Middle frontal gyrus (tissue), 1 donor: ENCODE measurements at regions not wholly inside any gene's neighbourhood (a gene's known extent, or its start where the extent isn't known, plus 50 kb on each side); places are given as distances from the start of the nearest gene placed in this dataset.
"Not testable (repeated sequence)": the region's sequence is repeated elsewhere in the genome, so short reads cannot be mapped to it uniquely, and the experiment has no call there.

ENCODE experiments used
- DNase-seq: peaks from one replicate; pipeline ENCODE4 v3.0.0-alpha.2; 2015; ENCODE audit warnings: low spot score; ENCODE audit errors: extremely low spot score

DNA sequence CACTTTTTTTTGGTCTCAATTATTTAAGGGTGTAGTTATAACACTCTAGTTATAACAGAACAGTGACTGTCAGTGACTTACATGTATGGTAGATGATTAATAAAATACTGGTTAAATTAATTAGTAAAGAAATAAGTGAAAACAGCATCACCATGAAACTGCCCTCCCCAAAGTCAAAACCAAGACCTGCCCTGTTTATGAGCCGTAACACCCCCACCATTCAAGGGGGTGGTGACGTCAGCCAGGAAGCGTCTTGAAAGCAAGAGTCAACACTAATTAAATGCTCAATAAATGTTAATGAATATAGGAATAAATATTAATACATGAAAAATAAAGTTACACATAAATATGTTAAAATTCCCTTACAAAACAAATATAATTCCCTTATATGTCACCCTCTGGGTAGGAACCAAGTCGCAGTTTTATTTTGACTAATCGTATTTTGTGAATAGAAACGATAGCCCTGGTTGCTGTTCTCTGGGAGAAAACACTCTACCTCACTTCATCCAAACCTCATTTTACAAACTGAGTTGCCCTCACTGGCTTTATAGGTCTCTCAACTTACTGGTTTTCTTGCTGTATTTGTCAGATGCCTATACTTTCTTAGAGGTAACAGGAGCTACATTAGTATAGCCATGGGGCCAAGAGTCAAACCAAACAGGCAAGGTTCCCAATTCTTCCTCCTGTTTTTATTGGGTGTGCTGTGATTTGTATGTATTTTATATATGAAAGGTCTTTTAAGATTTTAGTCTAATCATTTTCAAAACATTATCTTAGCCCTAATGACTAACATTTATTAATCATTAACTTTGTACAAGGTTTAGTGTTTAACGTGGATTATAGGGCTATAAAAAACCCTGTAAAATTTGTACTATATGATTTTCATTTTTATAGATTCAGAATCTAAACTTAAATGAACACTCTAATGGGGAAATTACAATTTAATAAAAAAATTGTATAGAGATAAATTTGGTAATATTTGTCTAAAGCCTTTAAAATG, 227.9 kb upstream of the IRAK1BP1 start:
- DNase-seq, result no peak

DNA sequence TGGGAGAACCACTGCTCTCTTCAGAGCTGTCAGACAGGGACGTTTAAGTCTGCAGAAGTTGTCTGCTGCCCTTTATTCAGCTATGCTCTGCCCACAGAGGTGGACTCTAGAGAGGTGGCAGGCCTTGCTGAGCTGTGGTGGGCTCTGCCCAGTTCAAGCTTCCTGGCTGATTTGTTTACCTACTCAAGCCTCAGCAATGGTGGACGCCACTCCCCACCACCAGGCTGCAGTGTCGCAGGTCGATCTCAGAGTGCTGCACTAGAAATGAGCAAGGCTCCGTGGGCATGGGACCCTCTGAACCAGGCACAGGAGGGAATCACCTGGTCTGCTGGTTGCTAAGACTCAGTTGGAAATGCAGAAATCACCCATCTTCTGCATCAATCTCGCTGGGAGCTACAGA, 223.4 kb upstream of the IRAK1BP1 start:
- DNase-seq, result not testable (repeated sequence)

DNA sequence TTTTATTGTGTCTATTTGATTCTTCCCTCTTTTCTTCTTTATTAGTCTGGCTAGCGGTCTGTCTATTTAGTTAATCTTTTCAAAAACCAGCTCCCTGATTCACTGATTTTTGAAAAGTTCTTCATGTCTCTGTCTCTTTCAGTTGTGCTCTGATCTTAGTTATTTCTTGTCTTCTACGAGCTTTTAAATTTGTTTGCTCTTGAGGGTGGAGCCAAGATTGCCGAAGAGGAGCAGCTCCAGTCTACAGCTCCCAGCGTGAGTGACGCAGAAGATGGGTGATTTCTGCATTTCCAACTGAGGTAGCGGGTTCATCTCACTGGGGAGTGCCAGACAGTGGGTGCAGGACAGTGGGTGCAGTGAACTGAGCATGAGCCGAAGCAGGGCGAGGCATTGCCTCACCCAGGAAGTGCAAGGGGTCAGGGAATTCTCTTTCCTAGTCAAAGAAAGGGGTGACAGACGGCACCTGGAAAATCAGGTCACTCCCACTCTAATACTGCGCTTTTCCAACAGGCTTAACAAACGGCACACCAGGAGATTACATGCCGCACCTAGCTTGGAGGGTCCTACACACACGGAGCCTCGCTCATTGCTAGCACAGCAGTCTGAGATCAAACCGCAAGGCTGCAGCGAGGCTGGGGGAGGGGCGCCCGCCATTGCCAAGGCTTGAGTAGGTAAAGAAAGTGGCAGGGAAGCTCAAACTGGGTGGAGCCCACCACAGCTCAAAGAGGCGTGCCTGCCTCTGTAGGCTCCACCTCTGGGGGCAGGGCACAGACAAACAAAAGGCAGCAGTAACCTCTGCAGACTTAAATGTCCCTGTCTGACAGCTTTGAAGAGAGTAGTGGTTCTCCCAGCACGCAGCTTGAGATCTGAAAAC, 220.6 kb upstream of the IRAK1BP1 start:
- not testable (repeated sequence) for DNase-seq

DNA sequence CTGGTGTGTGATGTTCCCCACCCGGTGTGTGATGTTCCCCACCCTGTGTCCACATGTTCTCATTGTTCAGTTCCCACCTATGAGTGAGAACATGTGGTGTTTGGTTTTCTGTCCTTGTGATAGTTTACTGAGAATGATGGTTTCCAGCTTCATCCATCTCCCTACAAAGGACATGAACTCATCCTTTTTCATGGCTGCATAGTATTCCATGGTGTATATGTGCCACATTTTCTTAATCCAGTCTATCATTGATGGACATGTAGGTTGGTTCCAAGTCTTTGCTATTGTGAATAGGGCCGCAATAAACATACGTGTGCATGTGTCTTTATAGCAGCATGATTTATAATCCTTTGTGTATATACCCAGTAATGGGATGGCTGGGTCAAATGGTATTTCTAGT, 201.5 kb upstream of the IRAK1BP1 start:
- DNase-seq, result not testable (repeated sequence)

DNA sequence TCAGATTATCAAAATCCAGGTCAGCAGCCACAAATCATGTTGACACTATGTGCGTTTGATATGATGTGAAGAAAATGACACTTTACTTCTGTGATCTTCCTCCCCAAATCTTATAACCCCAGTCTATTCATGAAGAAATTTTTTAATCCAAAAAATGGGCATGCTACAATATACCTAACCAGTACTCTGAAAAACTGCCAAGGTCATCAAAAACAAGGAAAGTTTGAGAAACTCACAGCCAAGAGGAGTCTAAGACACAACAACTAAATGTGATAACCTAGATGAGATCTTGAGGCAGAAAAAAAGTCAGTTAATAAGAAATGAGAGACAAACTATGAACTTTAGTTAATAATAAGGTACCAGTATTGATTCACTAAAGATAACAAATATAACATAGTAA, 200.6 kb upstream of the IRAK1BP1 start:
- DNase-seq, result no peak

DNA sequence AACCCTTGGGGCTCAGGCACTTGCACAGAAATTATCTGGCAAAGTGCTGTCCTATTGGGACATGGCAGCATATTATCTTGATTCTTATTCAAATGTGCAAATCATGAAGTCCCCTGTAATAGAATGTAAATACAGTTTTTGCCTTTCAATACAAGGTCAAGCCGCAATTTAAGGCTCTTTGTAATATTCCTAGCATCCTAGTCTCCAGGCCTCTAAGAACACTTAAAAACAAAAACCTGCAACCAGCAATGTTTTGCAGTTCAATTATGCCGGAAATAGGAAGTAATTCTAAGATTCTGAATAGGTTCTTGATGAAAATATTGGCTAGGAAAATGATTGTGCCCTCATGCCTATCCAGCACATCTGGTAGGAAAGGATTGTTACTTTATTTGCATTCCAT, 197.2 kb upstream of the IRAK1BP1 start:
- no peak for DNase-seq

DNA sequence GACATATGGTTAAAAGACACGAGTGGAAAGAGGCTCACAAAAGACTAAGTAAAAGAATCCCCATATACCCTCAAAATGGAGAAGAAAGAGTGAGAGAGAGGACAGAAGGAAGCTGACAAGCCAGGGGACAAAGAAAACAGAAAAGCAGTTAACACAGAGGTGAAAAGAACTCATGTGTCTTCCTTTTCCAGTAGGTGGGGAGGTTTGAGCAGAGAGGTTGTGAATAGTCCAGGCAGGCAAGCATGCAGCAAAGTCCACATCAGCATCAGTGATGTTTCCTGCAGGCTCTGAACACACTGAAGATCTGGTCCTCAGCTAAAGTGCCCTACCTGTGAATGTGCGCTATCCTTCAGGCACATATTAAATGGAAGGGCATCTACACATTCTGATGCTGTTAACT, 196.5 kb upstream of the IRAK1BP1 start:
- DNase-seq, result no peak

DNA sequence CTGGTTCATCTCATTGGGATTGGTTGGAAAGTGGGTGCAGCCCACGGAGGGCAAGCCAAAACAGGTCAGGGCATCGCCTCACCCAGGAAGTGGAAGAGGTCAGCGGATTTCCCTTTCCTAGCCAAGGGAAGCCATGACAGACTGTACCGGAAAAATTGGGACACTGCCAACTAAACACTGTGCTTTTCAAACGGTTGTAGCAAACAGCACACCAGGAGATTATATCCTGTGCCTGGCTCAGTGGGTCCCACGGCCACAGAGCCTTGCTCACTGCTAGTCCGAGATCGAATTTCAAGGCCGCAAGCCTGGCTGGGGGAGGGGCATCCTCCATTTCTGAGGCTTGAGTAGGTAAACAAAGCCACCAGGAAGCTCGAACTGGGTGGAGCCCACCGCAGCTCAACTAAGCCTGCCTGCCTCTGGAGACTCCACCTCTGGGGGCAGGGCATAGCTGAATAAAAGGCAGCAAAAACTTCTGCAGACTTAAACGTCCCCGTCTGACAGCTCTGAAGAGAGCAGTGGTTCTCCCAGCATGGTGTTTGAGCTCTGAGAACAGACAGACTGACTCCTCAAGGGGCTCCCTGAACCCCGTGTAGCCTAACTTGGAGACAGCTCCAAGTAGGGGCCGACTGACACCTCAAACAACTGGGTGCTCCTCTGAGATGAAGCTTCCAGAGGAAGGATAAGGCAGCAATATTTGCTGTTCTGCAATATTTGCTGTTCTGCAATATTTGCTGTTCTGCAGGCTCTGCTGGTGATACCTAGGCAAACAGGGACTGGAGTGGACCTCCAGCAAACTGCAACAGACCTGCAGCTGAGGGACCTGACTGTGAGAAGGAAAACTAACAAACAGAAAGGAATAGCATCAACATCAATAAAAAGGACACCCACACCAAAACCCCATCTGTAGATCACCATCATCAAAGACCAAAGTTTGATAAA, 191.0 kb upstream of the IRAK1BP1 start:
- DNase-seq, result not testable (repeated sequence)

DNA sequence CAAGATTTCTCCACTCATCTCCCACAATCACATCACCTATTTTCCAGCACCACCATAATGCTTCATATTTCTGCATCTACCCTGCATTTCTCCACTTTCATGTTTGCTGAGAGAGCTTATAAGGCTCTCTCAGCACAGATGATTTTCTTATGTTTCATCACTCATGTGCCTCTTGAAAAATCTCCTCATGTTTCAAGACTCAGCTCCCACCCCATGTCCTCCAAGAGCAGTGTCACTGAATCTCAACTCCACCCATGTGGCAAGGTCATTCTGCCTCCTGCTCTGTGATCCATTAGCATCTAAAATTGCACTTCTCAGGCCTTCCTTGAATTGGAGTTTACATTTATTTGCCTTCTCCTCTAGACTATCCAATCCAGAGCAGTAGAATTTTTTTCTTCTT, 178.7 kb upstream of the IRAK1BP1 start:
- no peak for DNase-seq

DNA sequence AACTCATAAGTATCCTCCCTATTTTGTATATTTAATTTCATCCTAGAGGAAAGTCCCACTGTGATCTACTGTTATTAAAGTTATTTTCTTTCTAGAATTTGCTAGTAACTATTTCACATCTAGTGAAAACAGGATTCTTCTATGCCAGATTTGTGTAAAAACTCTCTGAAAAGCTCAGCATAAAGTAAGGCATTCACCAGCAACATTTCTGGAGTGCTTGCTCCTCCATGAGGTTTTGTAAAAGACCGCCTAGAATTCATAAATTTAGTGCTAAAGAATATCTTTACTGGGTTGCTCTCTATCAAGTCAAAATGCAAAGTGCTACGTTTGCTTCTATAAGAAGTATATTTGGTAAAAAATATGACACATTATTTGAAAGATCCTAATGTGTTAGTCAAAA, 173.5 kb upstream of the IRAK1BP1 start:
- DNase-seq, result no peak

DNA sequence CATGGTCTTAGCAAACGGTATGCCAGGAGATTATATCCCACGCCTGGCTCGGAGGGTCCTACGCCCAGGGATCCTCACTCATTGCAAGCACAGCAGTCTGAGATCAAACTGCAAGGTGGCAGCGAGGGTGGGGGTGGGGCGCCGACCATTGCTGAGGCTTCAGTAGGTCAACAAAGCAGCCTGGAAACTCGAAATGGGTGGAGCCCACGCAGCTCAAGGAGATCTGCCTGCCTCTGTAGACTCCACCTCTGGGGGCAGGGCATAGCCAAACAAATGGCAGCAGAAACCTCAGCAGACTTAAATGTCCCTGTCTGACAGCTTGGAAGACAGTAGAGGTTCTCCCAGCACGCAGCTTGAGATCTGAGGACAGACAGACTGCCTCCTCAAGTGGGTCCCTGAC, 172.7 kb upstream of the IRAK1BP1 start:
- DNase-seq, result not testable (repeated sequence)

DNA sequence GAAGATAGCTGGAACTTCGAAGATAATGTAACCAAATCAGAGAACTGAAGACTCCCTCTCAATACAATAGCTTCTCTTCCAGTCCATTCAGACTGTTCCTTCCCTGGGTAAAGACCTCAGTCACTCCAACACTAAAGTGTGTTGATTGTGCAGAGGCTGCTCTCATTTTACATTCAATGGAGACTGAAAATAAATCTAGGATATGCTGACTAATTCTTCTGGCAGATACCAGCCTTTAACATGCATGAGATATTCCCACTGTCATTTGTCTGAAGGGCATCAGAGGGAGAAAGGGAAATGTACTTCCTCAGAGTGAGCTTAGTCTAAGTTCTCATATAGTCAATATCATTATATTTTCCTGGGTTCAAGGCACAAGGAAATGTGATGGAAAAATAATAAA, 166.4 kb upstream of the IRAK1BP1 start:
- no peak for DNase-seq

DNA sequence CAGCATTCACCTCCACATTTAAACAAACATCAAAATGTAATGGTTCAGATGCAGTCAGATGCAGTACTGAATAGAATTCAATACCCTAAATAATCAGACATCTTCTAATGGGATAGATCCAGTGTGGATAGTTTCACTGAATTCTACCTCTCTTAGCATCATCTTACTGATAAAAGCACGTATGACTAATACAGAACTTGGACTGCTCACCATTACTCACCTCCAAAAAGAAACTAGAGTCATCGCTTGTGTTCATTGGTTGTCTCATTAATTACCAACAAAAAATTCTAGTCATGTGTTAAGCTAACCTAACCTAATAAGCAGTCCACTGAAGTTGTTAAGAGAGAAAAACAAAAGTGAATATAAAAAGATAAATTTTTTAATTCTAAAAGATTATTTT, 165.9 kb upstream of the IRAK1BP1 start:
- DNase-seq, result no peak

DNA sequence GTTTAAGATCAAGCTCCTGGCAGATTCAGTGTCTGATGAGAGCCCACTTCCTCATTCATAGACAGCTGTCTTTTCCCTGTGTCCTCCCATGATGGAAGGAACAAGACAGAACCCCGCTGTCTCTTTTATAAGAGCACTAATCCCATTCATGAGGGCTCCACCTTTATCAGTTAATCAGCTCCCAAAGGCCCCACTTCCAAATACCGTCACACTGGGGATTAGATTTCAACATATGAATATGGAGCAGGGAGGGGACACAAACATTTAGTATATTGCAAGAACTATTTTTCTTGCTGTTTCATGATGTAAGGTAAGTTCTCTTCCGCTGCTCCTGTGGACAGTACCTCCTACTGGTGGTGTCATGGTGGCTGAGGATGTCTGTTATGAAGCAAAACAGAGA, 158.3 kb upstream of the IRAK1BP1 start:
- no peak for DNase-seq

DNA sequence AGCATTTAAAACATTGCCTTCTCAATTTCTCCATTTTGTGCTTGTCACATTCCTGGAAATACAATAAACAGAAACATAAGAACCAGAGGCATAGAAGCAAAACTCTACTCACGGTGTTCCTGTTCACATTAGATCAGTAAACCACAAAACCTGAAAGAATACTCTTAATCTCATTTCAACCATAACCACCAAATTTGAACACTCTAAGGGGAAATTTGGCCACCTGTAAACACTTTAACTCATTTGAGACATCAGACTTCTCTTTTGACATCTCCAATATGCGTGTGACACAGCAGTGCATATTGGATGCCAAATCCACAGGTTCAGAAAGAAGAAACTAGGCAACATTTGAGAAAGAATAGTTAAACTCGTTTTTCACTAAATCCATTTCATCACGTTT, 153.8 kb upstream of the IRAK1BP1 start:
- DNase-seq, result no peak

DNA sequence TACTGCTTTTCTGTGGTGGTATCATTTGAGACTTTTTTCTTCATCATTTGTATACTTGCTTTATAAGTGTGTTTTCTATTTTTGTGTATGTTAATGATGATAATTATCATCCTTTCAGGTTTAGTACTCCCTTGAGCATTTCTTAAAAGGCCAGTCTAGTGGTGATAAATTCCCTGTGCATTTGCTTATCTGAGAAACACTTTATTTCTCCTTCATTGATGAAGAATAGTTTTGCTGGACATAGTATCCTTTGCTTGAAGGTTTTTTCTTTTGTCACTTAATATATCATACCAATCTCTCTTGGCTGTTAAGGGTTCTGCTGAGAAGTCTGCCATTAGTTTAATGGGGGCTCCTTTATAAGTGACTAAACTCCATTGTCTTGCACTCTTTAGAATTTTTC, 123.2 kb upstream of the IRAK1BP1 start:
- no peak for DNase-seq

DNA sequence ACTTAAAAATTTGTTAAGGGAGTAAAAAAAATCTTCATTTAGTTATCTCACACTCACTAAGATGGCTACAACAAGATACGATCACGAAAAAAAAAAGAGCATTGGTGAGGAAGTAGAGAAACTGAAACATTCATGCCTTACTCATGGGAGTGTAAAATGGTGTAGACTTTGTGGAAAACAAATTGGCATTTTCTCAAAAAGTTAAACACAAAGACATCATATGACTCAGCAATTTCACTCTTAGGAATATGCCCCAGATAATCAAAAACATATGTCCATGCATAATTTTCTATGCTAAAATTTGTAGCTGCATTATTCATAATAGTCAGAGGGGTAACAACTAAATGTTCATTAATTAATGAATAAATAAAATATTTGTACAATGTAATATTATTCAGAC, 120.9 kb upstream of the IRAK1BP1 start:
- DNase-seq, result no peak

DNA sequence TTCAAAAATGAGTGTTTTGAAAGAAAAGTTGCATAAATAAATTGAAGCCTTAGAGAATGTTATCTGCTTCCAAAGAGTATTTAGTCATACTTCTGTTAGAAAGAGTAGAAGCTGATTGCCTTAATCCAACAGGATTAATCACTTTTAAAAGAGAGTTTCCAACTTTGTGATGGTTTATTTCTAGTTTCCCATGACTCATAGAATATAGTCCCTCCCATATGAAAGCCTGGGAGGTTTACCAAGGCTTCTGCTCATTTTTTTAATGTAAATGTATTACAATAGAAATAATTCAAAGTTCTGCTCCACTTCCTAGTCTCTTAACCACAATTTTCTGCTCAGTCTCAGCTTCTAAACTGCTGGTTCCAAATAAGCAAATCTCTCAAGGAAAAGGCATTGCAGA, 118.0 kb upstream of the IRAK1BP1 start:
- DNase-seq, result no peak

DNA sequence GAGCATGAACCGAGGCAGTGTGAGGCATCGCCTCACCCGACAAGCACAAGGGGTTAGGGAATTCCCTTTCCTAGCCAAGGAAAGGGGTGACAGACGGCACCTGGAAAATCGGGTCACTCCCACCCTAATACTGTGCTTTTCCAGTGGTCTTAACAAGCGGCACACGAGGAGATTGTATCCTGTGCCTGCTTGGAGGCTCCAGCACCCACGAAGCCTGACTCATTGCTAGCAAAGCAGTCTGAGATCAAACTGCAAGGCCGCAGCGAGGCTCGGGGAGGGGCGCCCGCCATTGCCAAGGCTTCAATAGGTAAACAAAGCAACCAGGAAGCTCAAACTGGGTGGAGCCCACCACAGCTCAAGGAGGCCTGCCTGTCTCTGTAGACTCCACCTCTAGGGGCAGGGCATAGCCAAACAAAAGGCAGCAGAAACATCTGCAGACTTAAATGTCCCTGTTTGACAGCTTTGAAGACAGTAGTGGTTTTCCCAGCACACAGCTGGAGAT, 109.0 kb upstream of the IRAK1BP1 start:
- not testable (repeated sequence) for DNase-seq

DNA sequence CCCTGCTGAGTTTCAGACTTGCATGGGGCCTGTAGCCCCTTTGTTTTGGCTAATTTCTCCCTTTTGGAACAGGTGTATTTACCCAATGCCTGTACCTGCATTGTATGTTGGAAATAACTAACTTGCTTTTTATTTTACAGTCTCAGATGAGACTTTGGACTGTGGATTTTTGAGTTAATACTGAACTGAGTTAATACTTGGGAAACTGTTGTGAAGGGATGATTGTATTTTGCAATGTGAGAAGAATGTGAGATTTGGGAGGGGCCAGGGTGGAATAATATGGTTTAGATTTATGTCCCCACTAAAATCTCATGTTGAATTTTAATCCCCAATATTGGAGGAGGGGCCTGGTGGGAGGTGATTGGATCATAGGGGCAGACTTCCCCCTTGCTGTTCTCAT, 99.1 kb upstream of the IRAK1BP1 start:
- no peak for DNase-seq

DNA sequence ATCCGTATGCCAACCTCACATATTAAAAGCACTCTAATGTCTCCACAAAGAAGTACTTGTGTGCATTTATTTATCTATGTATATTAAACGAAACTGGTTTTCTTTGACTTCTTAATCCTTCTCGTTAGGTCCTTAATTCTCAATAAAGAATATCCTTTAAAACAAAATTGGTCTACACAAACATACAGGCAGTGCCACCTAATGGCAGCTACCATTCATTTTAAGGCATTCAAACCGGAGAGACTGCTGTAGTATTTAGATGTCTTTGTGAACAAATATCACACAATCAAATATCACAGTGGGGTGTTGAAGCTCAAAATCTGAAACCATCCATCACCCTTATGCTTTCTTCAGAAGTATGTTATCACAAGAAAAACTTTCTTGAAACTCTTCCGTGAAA, 96.6 kb upstream of the IRAK1BP1 start:
- no peak for DNase-seq
